ENCODE measurements at regions not wholly inside any gene's neighbourhood (a gene's known extent, or its start where the extent isn't known, plus 50 kb on each side); places are given as distances from the start of the nearest gene placed in this dataset.

GRCh38 chr2:8089596-8089995 is 592.3 kb upstream of the ID2 start:
- TF ChIP-seq PAX5 (IDR thresholded peaks at IDR 0.05; ENCODE audit: insufficient read depth, low read length, severe bottlenecking) (no peak), TAF1 (IDR thresholded peaks at IDR 0.05; ENCODE audit: low read depth, low read length) (no peak), SPI1 (IDR thresholded peaks at IDR 0.05; ENCODE audit: low read depth, low read length) (no peak), POLR2AphosphoS5 (IDR thresholded peaks at IDR 0.05; ENCODE audit: low read depth, low read length) (no peak), POU2F2 (IDR thresholded peaks at IDR 0.05; ENCODE audit: low read depth, low read length) (no peak), POLR2A (IDR thresholded peaks at IDR 0.05; ENCODE audit: low read depth, low read length) (no peak)
- DNase-seq (ENCODE audit: insufficient read length, low spot score) = no peak
- no peak for FAIRE-seq

GRCh38 chr2:8090748-8091700 is 590.8 kb upstream of the ID2 start:
- FAIRE-seq = no peak
- TF ChIP-seq TAF1 (IDR thresholded peaks at IDR 0.05; ENCODE audit: low read depth, low read length) (no peak), SPI1 (IDR thresholded peaks at IDR 0.05; ENCODE audit: low read depth, low read length) (peak; percentile 59)
- DNase-seq (ENCODE audit: insufficient read length, low spot score) = no peak

DNA sequence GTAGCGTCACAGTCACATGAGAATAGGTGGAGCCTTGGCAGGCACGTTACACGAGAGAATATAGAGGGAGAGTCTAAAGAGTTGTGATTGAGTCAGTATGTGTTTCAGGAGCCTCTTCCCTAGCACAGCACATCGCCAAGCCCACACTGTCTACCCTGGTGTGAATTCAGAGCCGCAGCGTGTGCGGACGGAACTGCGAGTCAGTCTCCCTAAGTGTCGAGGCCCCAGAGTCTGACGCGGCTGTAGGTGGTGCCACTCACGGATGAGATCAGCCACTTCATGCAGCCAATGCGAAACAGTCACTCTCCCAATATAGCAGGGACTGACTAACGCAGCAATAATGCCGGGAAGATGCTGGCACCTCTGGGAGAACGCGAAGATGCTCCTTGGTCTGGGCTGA is 587.3 kb upstream of the ID2 start:
- DNase-seq (ENCODE audit: insufficient read length, low spot score) = no peak
- no peak for TF ChIP-seq POLR2A (IDR thresholded peaks at IDR 0.05; ENCODE audit: low read depth, low read length)
- no peak for TF ChIP-seq POU2F2 (IDR thresholded peaks at IDR 0.05; ENCODE audit: low read depth, low read length)
- no peak for FAIRE-seq

- no peak for TF ChIP-seq POLR2A (IDR thresholded peaks at IDR 0.05; ENCODE audit: low read depth, low read length)
- no peak for TF ChIP-seq SPI1 (IDR thresholded peaks at IDR 0.05; ENCODE audit: low read depth, low read length)
- TF ChIP-seq TAF1 (IDR thresholded peaks at IDR 0.05; ENCODE audit: low read depth, low read length) = no peak
- no peak for TF ChIP-seq POLR2AphosphoS5 (IDR thresholded peaks at IDR 0.05; ENCODE audit: low read depth, low read length)
- no peak for TF ChIP-seq POU2F2 (IDR thresholded peaks at IDR 0.05; ENCODE audit: low read depth, low read length)
- no peak for TF ChIP-seq PAX5 (IDR thresholded peaks at IDR 0.05; ENCODE audit: insufficient read depth, low read length, severe bottlenecking)
- no peak for DNase-seq (ENCODE audit: insufficient read length, low spot score)
- no peak for FAIRE-seq
These were observed 585.9 kb upstream of the ID2 start for GRCh38 chr2:8095978-8096377.

DNA sequence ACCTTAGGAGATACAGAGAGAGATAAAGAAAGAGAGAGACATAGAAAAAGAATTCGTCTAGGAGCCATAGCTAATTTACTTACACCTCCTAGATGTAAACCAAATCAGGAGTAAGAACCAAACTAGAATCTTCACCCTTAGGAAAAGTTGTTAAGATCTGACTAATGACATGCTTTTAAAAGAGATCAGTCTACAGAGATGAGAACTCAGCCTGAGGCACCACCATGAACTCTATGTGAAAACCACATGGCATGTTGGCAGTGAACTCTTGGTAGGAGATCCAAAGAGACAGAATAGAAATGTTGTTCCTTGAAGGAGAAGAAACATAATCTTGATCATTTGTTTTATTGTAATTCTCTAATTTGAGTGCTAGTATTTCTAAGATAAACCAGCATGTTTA is 585.4 kb upstream of the ID2 start:
- DNase-seq (ENCODE audit: insufficient read length, low spot score) (no peak), FAIRE-seq (no peak)
- TF ChIP-seq PAX5 (IDR thresholded peaks at IDR 0.05; ENCODE audit: insufficient read depth, low read length, severe bottlenecking) = no peak
- TF ChIP-seq TAF1 (IDR thresholded peaks at IDR 0.05; ENCODE audit: low read depth, low read length) = no peak
- no peak for TF ChIP-seq POLR2AphosphoS5 (IDR thresholded peaks at IDR 0.05; ENCODE audit: low read depth, low read length)
- TF ChIP-seq SPI1 (IDR thresholded peaks at IDR 0.05; ENCODE audit: low read depth, low read length) = no peak
- no peak for TF ChIP-seq POU2F2 (IDR thresholded peaks at IDR 0.05; ENCODE audit: low read depth, low read length)
- no peak for TF ChIP-seq POLR2A (IDR thresholded peaks at IDR 0.05; ENCODE audit: low read depth, low read length)

- DNase-seq (ENCODE audit: insufficient read length, low spot score) (no peak), FAIRE-seq (no peak)
- no peak for TF ChIP-seq PAX5 (IDR thresholded peaks at IDR 0.05; ENCODE audit: insufficient read depth, low read length, severe bottlenecking)
- TF ChIP-seq POU2F2 (IDR thresholded peaks at IDR 0.05; ENCODE audit: low read depth, low read length) = no peak
- TF ChIP-seq TAF1 (IDR thresholded peaks at IDR 0.05; ENCODE audit: low read depth, low read length) = no peak
- TF ChIP-seq POLR2AphosphoS5 (IDR thresholded peaks at IDR 0.05; ENCODE audit: low read depth, low read length) = no peak
- TF ChIP-seq SPI1 (IDR thresholded peaks at IDR 0.05; ENCODE audit: low read depth, low read length) = no peak
- no peak for TF ChIP-seq POLR2A (IDR thresholded peaks at IDR 0.05; ENCODE audit: low read depth, low read length)
These were observed 583.2 kb upstream of the ID2 start for GRCh38 chr2:8098476-8099266.

DNA sequence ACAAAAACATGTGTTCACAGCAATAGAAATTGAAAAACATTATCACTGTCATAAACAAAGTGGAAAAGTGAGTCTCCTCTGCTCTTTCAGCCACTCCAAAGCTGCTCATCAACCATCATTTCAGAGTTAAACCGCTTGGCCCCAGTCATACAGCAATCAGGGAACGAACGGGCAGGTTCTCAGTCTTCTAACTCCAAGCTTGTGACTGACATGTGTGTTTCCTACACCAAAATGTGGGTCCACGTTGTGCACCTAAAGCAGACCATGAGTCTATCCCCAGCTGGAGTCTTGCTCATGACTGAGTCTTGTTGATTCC is 582.6 kb upstream of the ID2 start:
- no peak for TF ChIP-seq POLR2A (IDR thresholded peaks at IDR 0.05; ENCODE audit: low read depth, low read length)
- no peak for TF ChIP-seq PAX5 (IDR thresholded peaks at IDR 0.05; ENCODE audit: insufficient read depth, low read length, severe bottlenecking)
- no peak for TF ChIP-seq POLR2AphosphoS5 (IDR thresholded peaks at IDR 0.05; ENCODE audit: low read depth, low read length)
- TF ChIP-seq TAF1 (IDR thresholded peaks at IDR 0.05; ENCODE audit: low read depth, low read length) = no peak
- no peak for TF ChIP-seq SPI1 (IDR thresholded peaks at IDR 0.05; ENCODE audit: low read depth, low read length)
- no peak for TF ChIP-seq POU2F2 (IDR thresholded peaks at IDR 0.05; ENCODE audit: low read depth, low read length)
- no peak for DNase-seq (ENCODE audit: insufficient read length, low spot score)
- FAIRE-seq = no peak

- DNase-seq (ENCODE audit: insufficient read length, low spot score) = no peak
- no peak for FAIRE-seq
- TF ChIP-seq PAX5 (IDR thresholded peaks at IDR 0.05; ENCODE audit: insufficient read depth, low read length, severe bottlenecking) (no peak), SPI1 (IDR thresholded peaks at IDR 0.05; ENCODE audit: low read depth, low read length) (no peak), POLR2AphosphoS5 (IDR thresholded peaks at IDR 0.05; ENCODE audit: low read depth, low read length) (no peak)
These were observed 580.1 kb upstream of the ID2 start for GRCh38 chr2:8101614-8102277.

GRCh38 chr2:8102470-8102869 is 579.4 kb upstream of the ID2 start:
- FAIRE-seq = no peak
- no peak for DNase-seq (ENCODE audit: insufficient read length, low spot score)
- TF ChIP-seq SPI1 (IDR thresholded peaks at IDR 0.05; ENCODE audit: low read depth, low read length) = no peak
- no peak for TF ChIP-seq POU2F2 (IDR thresholded peaks at IDR 0.05; ENCODE audit: low read depth, low read length)
- TF ChIP-seq POLR2A (IDR thresholded peaks at IDR 0.05; ENCODE audit: low read depth, low read length) = no peak
- TF ChIP-seq POLR2AphosphoS5 (IDR thresholded peaks at IDR 0.05; ENCODE audit: low read depth, low read length) = no peak
- no peak for TF ChIP-seq PAX5 (IDR thresholded peaks at IDR 0.05; ENCODE audit: insufficient read depth, low read length, severe bottlenecking)
- TF ChIP-seq TAF1 (IDR thresholded peaks at IDR 0.05; ENCODE audit: low read depth, low read length) = no peak

Measured in GM12891 (cell line).